ENCODE measurements at regions not wholly inside any gene's neighbourhood (a gene's known extent, or its start where the extent isn't known, plus 50 kb on each side); places are given as distances from the start of the nearest gene placed in this dataset.

GRCh38 chr12:108004319-108004718, 124.8 kb upstream of the WSCD2 start:
- Histone ChIP-seq H3K9ac (ENCODE audit: low read depth in 1 of 2, low read length in 2 of 2) (no peak overlapping the region), H3K4me3 (ENCODE audit: low read depth in 1 of 3, low read length in 3 of 3) (no peak overlapping the region), H3K27ac (ENCODE audit: low read depth in 1 of 2, low read length in 2 of 2) (no peak overlapping the region), H3K36me3 (ENCODE audit: control insufficient read depth in 4 of 4, insufficient read depth in 3 of 4, low read depth in 1 of 4, low read length in 3 of 4) (no peaks in the 10 kb centered on the region), H3K9me3 (ENCODE audit: control insufficient read depth in 4 of 4, low read length in 3 of 4) (peaks cover 0 to 3% (median 0%) of the 10 kb centered on the region in 4 donors), H3K27me3 (ENCODE audit: control insufficient read depth in 4 of 4, insufficient read depth in 4 of 4, low read length in 3 of 4) (no peaks in the 10 kb centered on the region), H3K4me1 (ENCODE audit: control insufficient read depth in 4 of 4, insufficient read depth in 4 of 4, low read length in 3 of 4) (no peaks in the 10 kb centered on the region)
- no peak for DNase-seq (ENCODE audit: low spot score)
- TF ChIP-seq REST (IDR thresholded peaks at IDR 0.05) (peak; percentile 98), MAX (IDR thresholded peaks at IDR 0.05) (no peak), HNF4A (conservative IDR thresholded peaks at IDR 0.05) (no peak)
- 6% methylated on average over 1 of the region's 1 CpG for WGBS

- Histone ChIP-seq H3K27me3 (ENCODE audit: control insufficient read depth in 4 of 4, insufficient read depth in 4 of 4, low read length in 3 of 4) (peaks cover 0 to 2% (median 0%) of the 10 kb centered on the region in 4 donors), H3K9me3 (ENCODE audit: control insufficient read depth in 4 of 4, low read length in 3 of 4) (no peaks in the 10 kb centered on the region), H3K27ac (ENCODE audit: low read depth in 1 of 2, low read length in 2 of 2) (no peak overlapping the region), H3K4me1 (ENCODE audit: control insufficient read depth in 4 of 4, insufficient read depth in 4 of 4, low read length in 3 of 4) (no peaks in the 10 kb centered on the region), H3K9ac (ENCODE audit: low read depth in 1 of 2, low read length in 2 of 2) (no peak overlapping the region), H3K4me3 (ENCODE audit: low read depth in 1 of 3, low read length in 3 of 3) (no peak overlapping the region), H3K36me3 (ENCODE audit: control insufficient read depth in 4 of 4, insufficient read depth in 3 of 4, low read depth in 1 of 4, low read length in 3 of 4) (no peaks in the 10 kb centered on the region)
- TF ChIP-seq YY1 (IDR thresholded peaks at IDR 0.05), result no peak
- no peak for TF ChIP-seq TAF1 (conservative IDR thresholded peaks at IDR 0.05)
- TF ChIP-seq ATF3 (IDR thresholded peaks at IDR 0.05), result no peak
- TF ChIP-seq HNF4A (conservative IDR thresholded peaks at IDR 0.05), result no peak
- TF ChIP-seq NR2F2 (IDR thresholded peaks at IDR 0.05), result no peak
- TF ChIP-seq RAD21 (IDR thresholded peaks at IDR 0.05), result no peak
- TF ChIP-seq FOXA2 (IDR thresholded peaks at IDR 0.05), result no peak
- TF ChIP-seq HNF4G (IDR thresholded peaks at IDR 0.05), result no peak
- DNase-seq (ENCODE audit: low spot score), result no peak
- WGBS, result 90% methylated on average over 2 of the region's 2 CpGs
Observed at GRCh38 chr12:108008163-108008905, 120.8 kb upstream of the WSCD2 start.

GRCh38 chr12:108009442-108010070, 119.5 kb upstream of the WSCD2 start:
- WGBS, result 45% methylated on average over 4 of the region's 4 CpGs
- TF ChIP-seq REST (IDR thresholded peaks at IDR 0.05) (no peak), FOXA2 (IDR thresholded peaks at IDR 0.05) (no peak), YY1 (IDR thresholded peaks at IDR 0.05) (no peak), ZBTB33 (IDR thresholded peaks at IDR 0.05) (no peak), RXRA (IDR thresholded peaks at IDR 0.05) (no peak), ATF3 (IDR thresholded peaks at IDR 0.05) (no peak), HNF4G (IDR thresholded peaks at IDR 0.05) (no peak), RAD21 (IDR thresholded peaks at IDR 0.05) (no peak), TAF1 (conservative IDR thresholded peaks at IDR 0.05) (no peak), EGR1 (IDR thresholded peaks at IDR 0.05; ENCODE audit: low read depth in 2 of 2) (no peak), MAX (IDR thresholded peaks at IDR 0.05) (no peak), SP1 (IDR thresholded peaks at IDR 0.05) (no peak)

More at GRCh38 chr12:108009442-108010070, 119.5 kb upstream of the WSCD2 start:
- no peak overlapping the region for H3K9ac ChIP-seq (ENCODE audit: low read depth in 1 of 2, low read length in 2 of 2)
- H3K9me3 ChIP-seq (ENCODE audit: control insufficient read depth in 4 of 4, low read length in 3 of 4), result no peaks in the 10 kb centered on the region
- DNase-seq (ENCODE audit: low spot score), result no peak
- no peaks in the 10 kb centered on the region for H3K36me3 ChIP-seq (ENCODE audit: control insufficient read depth in 4 of 4, insufficient read depth in 3 of 4, low read depth in 1 of 4, low read length in 3 of 4)
- H3K4me3 ChIP-seq (ENCODE audit: low read depth in 1 of 3, low read length in 3 of 3), result no peak overlapping the region
- H3K4me1 ChIP-seq (ENCODE audit: control insufficient read depth in 4 of 4, insufficient read depth in 4 of 4, low read length in 3 of 4), result no peaks in the 10 kb centered on the region
- H3K27ac ChIP-seq (ENCODE audit: low read depth in 1 of 2, low read length in 2 of 2), result no peak overlapping the region
- peaks cover 0 to 2% (median 0%) of the 10 kb centered on the region in 4 donors for H3K27me3 ChIP-seq (ENCODE audit: control insufficient read depth in 4 of 4, insufficient read depth in 4 of 4, low read length in 3 of 4)
